ENCODE measurements at regions not wholly inside any gene's neighbourhood (a gene's known extent, or its start where the extent isn't known, plus 50 kb on each side); places are given as distances from the start of the nearest gene placed in this dataset.

GRCh38 chr6:112663698-112664097 lies 316.6 kb downstream of the RFPL4B start:
- TF ChIP-seq CTCF (IDR thresholded peaks at IDR 0.05): no peak
- DNase-seq (ENCODE audit: low spot score) (no peak), ATAC-seq (ENCODE audit: low FRiP score) (no peak)

GRCh38 chr6:112665114-112665513 lies 318.0 kb downstream of the RFPL4B start:
- no peak for DNase-seq (ENCODE audit: low spot score)
- no peak for TF ChIP-seq CTCF (IDR thresholded peaks at IDR 0.05)
- no peak for ATAC-seq (ENCODE audit: low FRiP score)

GRCh38 chr6:112665815-112666214 lies 318.7 kb downstream of the RFPL4B start:
- ATAC-seq (ENCODE audit: low FRiP score): no peak
- no peak for DNase-seq (ENCODE audit: low spot score)
- no peak for TF ChIP-seq CTCF (IDR thresholded peaks at IDR 0.05)

GRCh38 chr6:112667427-112667826 lies 320.3 kb downstream of the RFPL4B start:
- DNase-seq (ENCODE audit: low spot score): no peak
- no peak for ATAC-seq (ENCODE audit: low FRiP score)
- no peak for TF ChIP-seq CTCF (IDR thresholded peaks at IDR 0.05)

GRCh38 chr6:112680091-112680490 lies 333.0 kb downstream of the RFPL4B start:
- no peak for DNase-seq (ENCODE audit: low spot score)
- ATAC-seq (ENCODE audit: low FRiP score): no peak
- TF ChIP-seq CTCF (IDR thresholded peaks at IDR 0.05): no peak

- TF ChIP-seq CTCF (IDR thresholded peaks at IDR 0.05): no peak
- DNase-seq (ENCODE audit: low spot score): no peak
- ATAC-seq (ENCODE audit: low FRiP score): no peak
These were observed 334.9 kb downstream of the RFPL4B start for GRCh38 chr6:112682071-112682470.

GRCh38 chr6:112683106-112683505 lies 336.0 kb downstream of the RFPL4B start:
- ATAC-seq (ENCODE audit: low FRiP score) (no peak), DNase-seq (ENCODE audit: low spot score) (no peak)
- TF ChIP-seq CTCF (IDR thresholded peaks at IDR 0.05): no peak
